OCI-LY7 (cell line): ENCODE measurements at regions not wholly inside any gene's neighbourhood (a gene's known extent, or its start where the extent isn't known, plus 50 kb on each side); places are given as distances from the start of the nearest gene placed in this dataset.

Experiments used
- EZH2phosphoT487 ChIP-seq: fragments of 200-600 bp; sonication (generic); IDR thresholded peaks from 2 replicates; pipeline ENCODE4 v1.6.1; 2018; ENCODE audit warnings: low read depth, borderline replicate concordance, mild to moderate bottlenecking, mixed run types, antibody characterized with exemption, low read length, moderate library complexity, mixed read lengths
- TF ChIP-seq, protein P1 (sequence below): fragments of 200-600 bp; sonication (generic); conservative IDR thresholded peaks from 2 replicates; pipeline ENCODE4 v1.5.1; 2014; ENCODE audit warnings: mild to moderate bottlenecking, antibody characterized with exemption, low read length, moderate library complexity, mixed read lengths

DNA sequence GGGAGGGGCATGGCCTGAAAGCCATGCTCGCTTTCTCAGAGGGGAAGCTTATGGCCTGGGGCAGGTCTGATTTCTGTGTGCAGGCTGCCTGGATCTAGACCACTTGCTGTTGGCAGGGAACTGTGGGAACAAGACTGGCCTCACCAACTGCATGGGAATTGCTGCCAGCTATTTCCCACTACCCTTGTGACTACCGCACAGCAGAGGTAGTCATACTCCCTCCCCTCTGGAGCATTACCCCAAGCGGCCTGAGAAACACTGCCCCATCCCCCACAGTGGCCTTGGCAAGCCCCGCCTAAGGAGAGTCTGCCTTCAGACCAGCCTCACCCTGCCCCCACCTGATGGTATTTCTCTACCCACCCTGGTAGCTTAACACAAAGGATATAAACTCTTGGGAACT is 199.4 kb upstream of the CADM2 start:
- TF ChIP-seq, protein P1, sequence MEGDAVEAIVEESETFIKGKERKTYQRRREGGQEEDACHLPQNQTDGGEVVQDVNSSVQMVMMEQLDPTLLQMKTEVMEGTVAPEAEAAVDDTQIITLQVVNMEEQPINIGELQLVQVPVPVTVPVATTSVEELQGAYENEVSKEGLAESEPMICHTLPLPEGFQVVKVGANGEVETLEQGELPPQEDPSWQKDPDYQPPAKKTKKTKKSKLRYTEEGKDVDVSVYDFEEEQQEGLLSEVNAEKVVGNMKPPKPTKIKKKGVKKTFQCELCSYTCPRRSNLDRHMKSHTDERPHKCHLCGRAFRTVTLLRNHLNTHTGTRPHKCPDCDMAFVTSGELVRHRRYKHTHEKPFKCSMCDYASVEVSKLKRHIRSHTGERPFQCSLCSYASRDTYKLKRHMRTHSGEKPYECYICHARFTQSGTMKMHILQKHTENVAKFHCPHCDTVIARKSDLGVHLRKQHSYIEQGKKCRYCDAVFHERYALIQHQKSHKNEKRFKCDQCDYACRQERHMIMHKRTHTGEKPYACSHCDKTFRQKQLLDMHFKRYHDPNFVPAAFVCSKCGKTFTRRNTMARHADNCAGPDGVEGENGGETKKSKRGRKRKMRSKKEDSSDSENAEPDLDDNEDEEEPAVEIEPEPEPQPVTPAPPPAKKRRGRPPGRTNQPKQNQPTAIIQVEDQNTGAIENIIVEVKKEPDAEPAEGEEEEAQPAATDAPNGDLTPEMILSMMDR = no peak
- TF ChIP-seq EZH2phosphoT487 = no peak
